PC-3 (cell line): ENCODE measurements at regions not wholly inside any gene's neighbourhood (a gene's known extent, or its start where the extent isn't known, plus 50 kb on each side); places are given as distances from the start of the nearest gene placed in this dataset.

ENCODE experiments used
- EZH2 ChIP-seq: fragments of 300-600 bp; sonication (generic); IDR thresholded peaks from one replicate; pipeline ENCODE4 v1.6.1; 2017; ENCODE audit warnings: antibody characterized with exemption, mild to moderate bottlenecking, low read length; ENCODE audit not compliant: unreplicated experiment
- TF ChIP-seq, protein P1 (sequence below): fragments of 300-600 bp; sonication (generic); conservative IDR thresholded peaks from 2 replicates; pipeline ENCODE4 v1.5.1; 2017; ENCODE audit warnings: antibody characterized with exemption, low read depth, mild to moderate bottlenecking, low read length

DNA sequence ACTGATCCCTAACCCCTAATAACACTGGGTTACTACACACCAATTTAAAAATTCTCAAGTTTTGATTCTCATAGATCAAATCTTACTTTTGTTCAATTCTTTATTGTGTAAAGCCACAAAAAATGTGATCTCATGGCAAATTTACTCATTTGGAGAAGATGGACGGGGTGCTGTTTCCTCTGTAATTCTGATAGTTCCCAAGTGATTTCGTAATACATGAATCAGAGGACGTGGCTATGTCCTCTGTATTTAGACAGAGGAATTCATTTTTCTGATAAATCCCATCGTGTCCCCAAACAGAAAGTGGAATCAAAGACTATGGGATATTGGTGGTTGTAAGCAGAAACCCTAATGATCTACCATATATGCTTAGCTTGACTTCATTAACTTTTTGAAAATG, 76.6 kb upstream of the GNG2 start:
- TF ChIP-seq, protein P1, sequence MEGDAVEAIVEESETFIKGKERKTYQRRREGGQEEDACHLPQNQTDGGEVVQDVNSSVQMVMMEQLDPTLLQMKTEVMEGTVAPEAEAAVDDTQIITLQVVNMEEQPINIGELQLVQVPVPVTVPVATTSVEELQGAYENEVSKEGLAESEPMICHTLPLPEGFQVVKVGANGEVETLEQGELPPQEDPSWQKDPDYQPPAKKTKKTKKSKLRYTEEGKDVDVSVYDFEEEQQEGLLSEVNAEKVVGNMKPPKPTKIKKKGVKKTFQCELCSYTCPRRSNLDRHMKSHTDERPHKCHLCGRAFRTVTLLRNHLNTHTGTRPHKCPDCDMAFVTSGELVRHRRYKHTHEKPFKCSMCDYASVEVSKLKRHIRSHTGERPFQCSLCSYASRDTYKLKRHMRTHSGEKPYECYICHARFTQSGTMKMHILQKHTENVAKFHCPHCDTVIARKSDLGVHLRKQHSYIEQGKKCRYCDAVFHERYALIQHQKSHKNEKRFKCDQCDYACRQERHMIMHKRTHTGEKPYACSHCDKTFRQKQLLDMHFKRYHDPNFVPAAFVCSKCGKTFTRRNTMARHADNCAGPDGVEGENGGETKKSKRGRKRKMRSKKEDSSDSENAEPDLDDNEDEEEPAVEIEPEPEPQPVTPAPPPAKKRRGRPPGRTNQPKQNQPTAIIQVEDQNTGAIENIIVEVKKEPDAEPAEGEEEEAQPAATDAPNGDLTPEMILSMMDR = no peak
- TF ChIP-seq EZH2 = no peak
